ENCODE measurements at regions not wholly inside any gene's neighbourhood (a gene's known extent, or its start where the extent isn't known, plus 50 kb on each side); places are given as distances from the start of the nearest gene placed in this dataset.

GRCh38 chr7:112889268-112889667, 99.1 kb upstream of the TMEM168 start:
- no peak for DNase-seq (ENCODE audit: low read depth in 1 of 2, low spot score in 1 of 2)
- no peak overlapping the region for H3K4me3 ChIP-seq (replicated peaks; ENCODE audit: insufficient read depth, low read length)

DNA sequence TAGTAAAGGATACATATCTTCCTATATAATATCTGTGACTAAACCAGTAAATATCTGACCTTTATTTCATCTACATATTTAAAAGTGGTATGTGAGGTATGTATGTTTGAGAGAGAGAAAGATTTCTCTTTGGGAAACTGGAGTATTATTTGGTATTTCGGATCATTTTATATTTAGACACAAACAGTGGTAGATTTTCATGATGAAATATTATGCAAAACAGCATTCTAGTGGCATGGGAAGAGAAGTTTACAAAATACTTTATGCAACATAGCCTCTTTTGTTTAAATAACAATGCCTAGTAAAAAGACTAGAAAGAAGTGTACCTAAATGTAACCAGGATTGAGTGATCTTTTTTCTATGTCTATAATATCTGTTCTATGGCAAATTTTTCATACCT, 98.6 kb upstream of the TMEM168 start:
- no peak for TF ChIP-seq REST (IDR thresholded peaks at IDR 0.05; ENCODE audit: insufficient replicate concordance, low read depth)
- no peak for TF ChIP-seq GABPA (IDR thresholded peaks at IDR 0.05; ENCODE audit: low read depth)
- TF ChIP-seq POLR2AphosphoS5 (IDR thresholded peaks at IDR 0.05; ENCODE audit: low read depth) = no peak
- TF ChIP-seq SPI1 (IDR thresholded peaks at IDR 0.05; ENCODE audit: borderline replicate concordance, low read depth) = no peak
- TF ChIP-seq CTCF (IDR thresholded peaks at IDR 0.05; ENCODE audit: insufficient read depth, low read length) = no peak
- Histone ChIP-seq H3K4me3 (replicated peaks; ENCODE audit: insufficient read depth, low read length) (no peak overlapping the region), H3K27me3 (ENCODE audit: insufficient read depth, poor library complexity, severe bottlenecking) (no peaks in the 10 kb centered on the region), H3K27ac (replicated peaks) (no peak overlapping the region)
- no peak for DNase-seq (ENCODE audit: low read depth in 1 of 2, low spot score in 1 of 2)

More at GRCh38 chr7:112889268-112889667, 99.1 kb upstream of the TMEM168 start:
- H3K27me3 ChIP-seq (ENCODE audit: insufficient read depth, poor library complexity, severe bottlenecking) = no peaks in the 10 kb centered on the region
- no peak for TF ChIP-seq SPI1 (IDR thresholded peaks at IDR 0.05; ENCODE audit: borderline replicate concordance, low read depth)
- no peak for TF ChIP-seq GABPA (IDR thresholded peaks at IDR 0.05; ENCODE audit: low read depth)
- no peak for TF ChIP-seq CTCF (IDR thresholded peaks at IDR 0.05; ENCODE audit: insufficient read depth, low read length)
- no peak for TF ChIP-seq POLR2AphosphoS5 (IDR thresholded peaks at IDR 0.05; ENCODE audit: low read depth)
- TF ChIP-seq REST (IDR thresholded peaks at IDR 0.05; ENCODE audit: insufficient replicate concordance, low read depth) = no peak
- no peak overlapping the region for H3K27ac ChIP-seq (replicated peaks)

GRCh38 chr7:112887976-112888375, 97.8 kb upstream of the TMEM168 start:
- TF ChIP-seq POLR2AphosphoS5 (IDR thresholded peaks at IDR 0.05; ENCODE audit: low read depth) (no peak), CTCF (IDR thresholded peaks at IDR 0.05; ENCODE audit: insufficient read depth, low read length) (no peak), GABPA (IDR thresholded peaks at IDR 0.05; ENCODE audit: low read depth) (no peak), REST (IDR thresholded peaks at IDR 0.05; ENCODE audit: insufficient replicate concordance, low read depth) (no peak), SPI1 (IDR thresholded peaks at IDR 0.05; ENCODE audit: borderline replicate concordance, low read depth) (no peak)
- Histone ChIP-seq H3K4me3 (replicated peaks; ENCODE audit: insufficient read depth, low read length) (no peak overlapping the region), H3K27ac (replicated peaks) (peak overlapping the region; percentile 20)

More at GRCh38 chr7:112887976-112888375, 97.8 kb upstream of the TMEM168 start:
- no peak for DNase-seq (ENCODE audit: low read depth in 1 of 2, low spot score in 1 of 2)
- no peaks in the 10 kb centered on the region for H3K27me3 ChIP-seq (ENCODE audit: insufficient read depth, poor library complexity, severe bottlenecking)
